H1 (cell line): ENCODE measurements at regions not wholly inside any gene's neighbourhood (a gene's known extent, or its start where the extent isn't known, plus 50 kb on each side); places are given as distances from the start of the nearest gene placed in this dataset.

ENCODE experiments used
- CTCF ChIA-PET: fragments of 300-600 bp; sonication (Branson Sonifier 250); formaldehyde crosslinking; loops from one replicate; lab custom pipeline; 2021; ENCODE audit not compliant: partially characterized antibody; lab: Charles Lee
- POLR2A ChIA-PET: fragments of 300-600 bp; sonication (Branson Sonifier 250); formaldehyde crosslinking; loops from one replicate; lab custom pipeline; 2021; ENCODE audit warnings: inconsistent platforms; ENCODE audit not compliant: partially characterized antibody; lab: Charles Lee
- DNase-seq, 2 experiments: peaks; one replicate each; pipeline versions ENCODE4 v3.0.0 to v3.0.0-alpha.2; 2010 to 2022; ENCODE audit warnings: low spot score in 2 of 2, low read depth in 1 of 2, mixed read lengths in 1 of 2
- FAIRE-seq: peaks from 2 replicates; lab custom pipeline; 2011; peaks lifted over from hg19 to GRCh38; lab: Jason Lieb, UNC
- H2AFZ ChIP-seq: 2 replicates; pipeline ENCODE4 v1.8.1; 2012; ENCODE audit warnings: low read length, inconsistent platforms
- H2AK5ac ChIP-seq: 2 replicates; pipeline ENCODE4 v1.6.1; 2013; ENCODE audit warnings: low read depth, low read length
- H2BK120ac ChIP-seq: replicated peaks from 2 replicates; pipeline ENCODE3; 2013; ENCODE audit warnings: low read depth, low read length, inconsistent platforms
- H2BK12ac ChIP-seq: 2 replicates; pipeline ENCODE4 v1.6.1; 2013; ENCODE audit warnings: low read depth, low read length
- H2BK15ac ChIP-seq: 2 replicates; pipeline ENCODE4 v1.6.1; 2013; ENCODE audit warnings: low read length
- H2BK20ac ChIP-seq: 2 replicates; pipeline ENCODE4 v1.6.1; 2013; ENCODE audit warnings: low read length
- H2BK5ac ChIP-seq: 2 replicates; pipeline ENCODE4 v1.6.1; 2013; ENCODE audit warnings: low read depth, low read length
- H3K14ac ChIP-seq: 2 replicates; pipeline ENCODE4 v1.6.1; 2013; ENCODE audit warnings: inconsistent platforms; ENCODE audit not compliant: insufficient read length
- H3K18ac ChIP-seq: 2 replicates; pipeline ENCODE4 v1.6.1; 2013; ENCODE audit warnings: low read length; ENCODE audit errors: extremely low read depth
- H3K23ac ChIP-seq: 2 replicates; pipeline ENCODE4 v1.6.1; 2013; ENCODE audit warnings: inconsistent platforms; ENCODE audit not compliant: insufficient read length
- H3K23me2 ChIP-seq: 2 replicates; pipeline ENCODE4 v1.6.1; 2013; ENCODE audit warnings: low read depth, low read length
- H3K27ac ChIP-seq: 2 replicates; pipeline ENCODE4 v1.6.1; 2011; ENCODE audit warnings: low read depth, low read length, inconsistent platforms
- H3K27me3 ChIP-seq, 4 experiments: replicated peaks in 1 of 4; 1 replicate in 1 of 4; 2 replicates in 3 of 4; pipeline versions ENCODE4 v1.6.1 to v1.8.1; 2011 to 2013; ENCODE audit warnings: low read length in 3 of 4, mild to moderate bottlenecking in 3 of 4, inconsistent platforms in 2 of 4, mixed read lengths in 2 of 4, moderate library complexity in 1 of 4; ENCODE audit not compliant: control insufficient read depth in 3 of 4, insufficient read depth in 3 of 4; ENCODE audit errors: extremely low read depth in 1 of 4
- H3K36me3 ChIP-seq, 4 experiments: 2 replicates each; pipeline versions ENCODE4 v1.6.1 to v1.8.1; 2011 to 2013; ENCODE audit warnings: mild to moderate bottlenecking in 4 of 4, low read length in 3 of 4, moderate library complexity in 2 of 4, control low read depth in 1 of 4, inconsistent platforms in 1 of 4; ENCODE audit not compliant: insufficient read depth in 4 of 4, control insufficient read depth in 2 of 4
- H3K4ac ChIP-seq: replicated peaks from 2 replicates; pipeline ENCODE3; 2013; ENCODE audit warnings: low read length, low read depth, mixed read lengths, inconsistent platforms; ENCODE audit not compliant: insufficient read length
- H3K4me1 ChIP-seq, 4 experiments: replicated peaks in 1 of 4; 1 replicate in 1 of 4; 2 replicates in 3 of 4; pipeline versions ENCODE4 v1.6.1 to v1.8.1; 2011 to 2013; ENCODE audit warnings: low read length in 3 of 4, inconsistent platforms in 2 of 4, mixed read lengths in 1 of 4; ENCODE audit not compliant: insufficient read depth in 4 of 4, control insufficient read depth in 3 of 4
- H3K4me2 ChIP-seq, 2 experiments: 2 replicates each; pipeline versions ENCODE4 v1.6.1 to v1.8.1; 2011 to 2013; ENCODE audit warnings: low read depth in 2 of 2, low read length in 2 of 2, control low read depth in 1 of 2, inconsistent platforms in 1 of 2, mild to moderate bottlenecking in 1 of 2; ENCODE audit not compliant: insufficient read depth in 1 of 2
- H3K4me3 ChIP-seq, 4 experiments: fragments of 200-600, 300-600 bp in 1 of 4; sonication (generic), shearing (Covaris generic), sonication (Bioruptor Twin) in 1 of 4; 2 replicates each; pipeline versions ENCODE4 v1.5.1 to v1.8.1; 2011 to 2016; ENCODE audit warnings: low read length in 4 of 4, low read depth in 3 of 4, control low read depth in 2 of 4, inconsistent platforms in 2 of 4, mild to moderate bottlenecking in 2 of 4, mixed read lengths in 1 of 4, moderate library complexity in 1 of 4; ENCODE audit not compliant: insufficient read depth in 2 of 4; ENCODE audit errors: extremely low read depth in 1 of 4
- H3K56ac ChIP-seq: replicated peaks from 2 replicates; pipeline ENCODE3; 2013; ENCODE audit warnings: low read depth, mild to moderate bottlenecking, mixed read lengths, low read length, inconsistent platforms; ENCODE audit not compliant: insufficient read length
- H3K79me1 ChIP-seq: 2 replicates; pipeline ENCODE4 v1.6.1; 2013; ENCODE audit warnings: low read depth, low read length, control low read depth
- H3K79me2 ChIP-seq, 2 experiments: 2 replicates each; pipeline versions ENCODE4 v1.6.1 to v1.8.1; 2012 to 2013; ENCODE audit warnings: low read length in 2 of 2, mild to moderate bottlenecking in 2 of 2, inconsistent platforms in 1 of 2; ENCODE audit not compliant: insufficient read depth in 2 of 2, control insufficient read depth in 1 of 2
- H3K9ac ChIP-seq, 4 experiments: replicated peaks in 1 of 4; 1 replicate in 1 of 4; 2 replicates in 3 of 4; pipeline versions ENCODE4 v1.6.1 to v1.8.1; 2011 to 2013; ENCODE audit warnings: low read depth in 3 of 4, low read length in 3 of 4, control low read depth in 2 of 4, mild to moderate bottlenecking in 2 of 4, moderate library complexity in 2 of 4, inconsistent platforms in 1 of 4; ENCODE audit errors: extremely low read depth in 1 of 4
- H3K9me3 ChIP-seq, 2 experiments: 2 replicates each; pipeline versions ENCODE4 v1.6.1 to v1.8.1; 2012 to 2013; ENCODE audit warnings: mild to moderate bottlenecking in 2 of 2, moderate library complexity in 2 of 2, control low read depth in 1 of 2, inconsistent platforms in 1 of 2, low read depth in 1 of 2, low read length in 1 of 2, mixed read lengths in 1 of 2; ENCODE audit not compliant: insufficient read depth in 2 of 2
- H4K20me1 ChIP-seq, 2 experiments: replicated peaks in 1 of 2; 2 replicates each; pipeline versions ENCODE3 to v1.8.1; 2011 to 2013; ENCODE audit warnings: inconsistent platforms in 2 of 2, low read length in 2 of 2, mild to moderate bottlenecking in 1 of 2; ENCODE audit not compliant: insufficient read depth in 2 of 2, control insufficient read depth in 1 of 2
- H4K5ac ChIP-seq: 2 replicates; pipeline ENCODE4 v1.6.1; 2013; ENCODE audit warnings: low read length, low read depth, mixed read lengths, inconsistent platforms; ENCODE audit not compliant: insufficient read length
- H4K8ac ChIP-seq: 2 replicates; pipeline ENCODE4 v1.8.0; 2013; ENCODE audit warnings: mild to moderate bottlenecking, moderate library complexity, low read length, inconsistent platforms; ENCODE audit not compliant: insufficient read depth; ENCODE audit errors: extremely low read depth
- H4K91ac ChIP-seq: replicated peaks from 2 replicates; pipeline ENCODE3; 2013; ENCODE audit warnings: low read length, mixed read lengths, inconsistent platforms; ENCODE audit not compliant: insufficient read length
- BCL11A ChIP-seq, 2 experiments: IDR thresholded peaks; one replicate each; pipeline ENCODE4 v1.6.1; 2011; ENCODE audit warnings: low read depth in 2 of 2, low read length in 2 of 2, mild to moderate bottlenecking in 2 of 2
- CEBPB ChIP-seq: IDR thresholded peaks from 2 replicates; pipeline ENCODE4 v1.6.1; 2012; ENCODE audit warnings: low read depth, low read length
- SIX5 ChIP-seq: IDR thresholded peaks from 2 replicates; pipeline ENCODE4 v1.6.1; 2011; ENCODE audit warnings: mild to moderate bottlenecking, low read depth, low read length
- USF2 ChIP-seq: IDR thresholded peaks from 2 replicates; pipeline ENCODE4 v1.6.1; 2011; ENCODE audit warnings: low read length, improper control_type of control experiment
- WGBS, 2 experiments: shearing (Covaris generic) in 1 of 2; methylation state at CpG; one replicate each; pipeline versions ENCODE4 v1.1.6 to v1.1.7; 2013 to 2015; ENCODE audit warnings: low lambda C conversion rate in 2 of 2, mixed read lengths in 2 of 2, inconsistent platforms in 1 of 2, low coverage in 1 of 2, missing lambda C conversion rate in 1 of 2; ENCODE audit not compliant: insufficient replicate concordance in 2 of 2, insufficient coverage in 1 of 2, insufficient read length in 1 of 2; ENCODE audit errors: extremely low coverage in 1 of 2, missing lambda C conversion rate in 1 of 2; 5-methylcytosine and 5-hydroxymethylcytosine counted together

GRCh38 chr2:83742117-83742782, 716.8 kb downstream of the SUCLG1 start:
- FAIRE-seq (no peak), DNase-seq (no peak)
- Histone ChIP-seq H2BK120ac (no peak overlapping the region), H4K20me1 (no peaks in the 10 kb centered on the region), H3K4me1 (peaks cover 0 to 5% (median 0%) of the 10 kb centered on the region in 4 experiments; a peak in 4 of 7 replicates), H3K79me1 (no peaks in the 10 kb centered on the region), H3K4ac (no peak overlapping the region), H2BK5ac (no peak overlapping the region), H3K4me2 (no peak overlapping the region), H2AFZ (no peak overlapping the region), H4K8ac (no peak overlapping the region), H3K27ac (no peak overlapping the region), H3K23ac (no peak overlapping the region), H2BK15ac (no peak overlapping the region), H3K9me3 (peaks cover 12 to 16% of the 10 kb centered on the region in 2 experiments), H3K23me2 (no peaks in the 10 kb centered on the region), H4K91ac (no peak overlapping the region), H2BK12ac (no peak overlapping the region), H3K18ac (no peak overlapping the region), H2BK20ac (no peak overlapping the region), H3K56ac (no peak overlapping the region), H3K4me3 (no peak overlapping the region), H3K14ac (no peak overlapping the region), H2AK5ac (no peak overlapping the region), H4K5ac (no peak overlapping the region), H3K36me3 (no peaks in the 10 kb centered on the region), H3K27me3 (no peaks in the 10 kb centered on the region), H3K9ac (no peak overlapping the region), H3K79me2 (no peaks in the 10 kb centered on the region)
- ChIA-PET POLR2A (no interaction called here), CTCF (no interaction called here)
- 100% methylated on average over 2 of the region's 2 CpGs; no CpG with 5 or more reads in 1 of the 2 experiments for WGBS, 2 experiments
- TF ChIP-seq CEBPB = no peak
- TF ChIP-seq USF2 = no peak
- no peak for TF ChIP-seq SIX5
- no peak for TF ChIP-seq BCL11A (IDR thresholded peaks at IDR 0.05; ENCODE audit: low read depth in 2 of 2, low read length in 2 of 2)
